OCI-LY3 (cell line): ENCODE measurements at regions not wholly inside any gene's neighbourhood (a gene's known extent, or its start where the extent isn't known, plus 50 kb on each side); places are given as distances from the start of the nearest gene placed in this dataset.

Experiments used
- H2AFZ ChIP-seq: fragments of 200-600, 300-600 bp; shearing (Covaris generic); 2 replicates; pipeline ENCODE4 v1.6.0; 2014; ENCODE audit warnings: antibody characterized with exemption, low read depth, low read length
- H3K27ac ChIP-seq: fragments of 200-600, 300-600 bp; sonication (generic); 2 replicates; pipeline ENCODE4 v1.5.1; 2014; ENCODE audit warnings: mild to moderate bottlenecking, low read length, moderate library complexity, mixed read lengths
- H3K27me3 ChIP-seq: fragments of 200-600, 300-600 bp; sonication (generic); 2 replicates; pipeline ENCODE4 v1.6.1; 2014; ENCODE audit warnings: low read depth, low read length, mixed read lengths
- H3K36me3 ChIP-seq: fragments of 200-600, 300-600 bp; sonication (generic); replicated peaks from 2 replicates; pipeline ENCODE3; 2014; ENCODE audit warnings: low read depth, low read length, mixed read lengths
- H3K4me1 ChIP-seq: fragments of 300-600, 200-600 bp; sonication (generic); 2 replicates; pipeline ENCODE4 v1.6.1; 2014; ENCODE audit warnings: low read length, mixed read lengths
- H3K4me2 ChIP-seq: fragments of 200-600, 300-600 bp; sonication (generic); 2 replicates; pipeline ENCODE4 v1.6.1; 2014; ENCODE audit warnings: low read length, mixed read lengths
- H3K4me3 ChIP-seq: fragments of 300-600, 200-600 bp; sonication (generic); 2 replicates; pipeline ENCODE4 v1.5.1; 2014; ENCODE audit warnings: antibody characterized with exemption, mild to moderate bottlenecking, low read length, moderate library complexity
- H3K79me2 ChIP-seq: fragments of 300-600, 200-600 bp; shearing (Covaris generic); 2 replicates; pipeline ENCODE4 v1.6.1; 2014; ENCODE audit warnings: mild to moderate bottlenecking, low read length, mixed read lengths
- H3K9ac ChIP-seq: fragments of 300-600, 200-600 bp; shearing (Covaris generic); 2 replicates; pipeline ENCODE4 v1.6.0; 2014; ENCODE audit warnings: mild to moderate bottlenecking, low read length, moderate library complexity
- H3K9me3 ChIP-seq: fragments of 200-600, 300-600 bp; shearing (Covaris generic); 2 replicates; pipeline ENCODE4 v1.6.1; 2014; ENCODE audit warnings: low read length, mixed read lengths; ENCODE audit not compliant: insufficient read depth
- H4K20me1 ChIP-seq: fragments of 200-600, 300-600 bp; sonication (generic); 2 replicates; pipeline ENCODE4 v1.6.1; 2016; ENCODE audit warnings: low read length, mixed read lengths; ENCODE audit not compliant: insufficient read depth
- EZH2phosphoT487 ChIP-seq: fragments of 200-600 bp; shearing (Covaris generic); IDR thresholded peaks from 2 replicates; pipeline ENCODE4 v1.6.1; 2018; ENCODE audit warnings: antibody characterized with exemption, mixed run types, low read depth
- TF ChIP-seq, protein P1 (sequence below): fragments of 200-600, 300-600 bp; sonication (generic); IDR thresholded peaks from 2 replicates; pipeline ENCODE4 v1.5.1; 2014; ENCODE audit warnings: antibody characterized with exemption, low read length, low read depth

GRCh38 chr3:148612278-148612677, 85.4 kb upstream of the AGTR1 start:
- Histone ChIP-seq H2AFZ (no peak overlapping the region), H3K27me3 (no peaks in the 10 kb centered on the region), H3K36me3 (no peaks in the 10 kb centered on the region), H3K27ac (no peak overlapping the region), H3K9ac (no peak overlapping the region), H3K79me2 (no peaks in the 10 kb centered on the region), H4K20me1 (no peaks in the 10 kb centered on the region), H3K4me2 (no peak overlapping the region), H3K9me3 (no peaks in the 10 kb centered on the region), H3K4me1 (no peaks in the 10 kb centered on the region), H3K4me3 (no peak overlapping the region)
- no peak for TF ChIP-seq EZH2phosphoT487
- TF ChIP-seq, protein P1, sequence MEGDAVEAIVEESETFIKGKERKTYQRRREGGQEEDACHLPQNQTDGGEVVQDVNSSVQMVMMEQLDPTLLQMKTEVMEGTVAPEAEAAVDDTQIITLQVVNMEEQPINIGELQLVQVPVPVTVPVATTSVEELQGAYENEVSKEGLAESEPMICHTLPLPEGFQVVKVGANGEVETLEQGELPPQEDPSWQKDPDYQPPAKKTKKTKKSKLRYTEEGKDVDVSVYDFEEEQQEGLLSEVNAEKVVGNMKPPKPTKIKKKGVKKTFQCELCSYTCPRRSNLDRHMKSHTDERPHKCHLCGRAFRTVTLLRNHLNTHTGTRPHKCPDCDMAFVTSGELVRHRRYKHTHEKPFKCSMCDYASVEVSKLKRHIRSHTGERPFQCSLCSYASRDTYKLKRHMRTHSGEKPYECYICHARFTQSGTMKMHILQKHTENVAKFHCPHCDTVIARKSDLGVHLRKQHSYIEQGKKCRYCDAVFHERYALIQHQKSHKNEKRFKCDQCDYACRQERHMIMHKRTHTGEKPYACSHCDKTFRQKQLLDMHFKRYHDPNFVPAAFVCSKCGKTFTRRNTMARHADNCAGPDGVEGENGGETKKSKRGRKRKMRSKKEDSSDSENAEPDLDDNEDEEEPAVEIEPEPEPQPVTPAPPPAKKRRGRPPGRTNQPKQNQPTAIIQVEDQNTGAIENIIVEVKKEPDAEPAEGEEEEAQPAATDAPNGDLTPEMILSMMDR, result no peak

- H3K27me3 ChIP-seq, result no peaks in the 10 kb centered on the region
- H4K20me1 ChIP-seq, result no peaks in the 10 kb centered on the region
- H3K4me1 ChIP-seq, result no peaks in the 10 kb centered on the region
- no peak overlapping the region for H3K4me3 ChIP-seq
- H3K9me3 ChIP-seq, result no peaks in the 10 kb centered on the region
- no peak overlapping the region for H2AFZ ChIP-seq
- no peaks in the 10 kb centered on the region for H3K79me2 ChIP-seq
- H3K9ac ChIP-seq, result no peak overlapping the region
- no peak overlapping the region for H3K27ac ChIP-seq
- no peak for TF ChIP-seq EZH2phosphoT487
- TF ChIP-seq, protein P1, result no peak
- H3K36me3 ChIP-seq, result no peaks in the 10 kb centered on the region
- no peak overlapping the region for H3K4me2 ChIP-seq
Measured at GRCh38 chr3:148615382-148615781, 82.3 kb upstream of the AGTR1 start.

DNA sequence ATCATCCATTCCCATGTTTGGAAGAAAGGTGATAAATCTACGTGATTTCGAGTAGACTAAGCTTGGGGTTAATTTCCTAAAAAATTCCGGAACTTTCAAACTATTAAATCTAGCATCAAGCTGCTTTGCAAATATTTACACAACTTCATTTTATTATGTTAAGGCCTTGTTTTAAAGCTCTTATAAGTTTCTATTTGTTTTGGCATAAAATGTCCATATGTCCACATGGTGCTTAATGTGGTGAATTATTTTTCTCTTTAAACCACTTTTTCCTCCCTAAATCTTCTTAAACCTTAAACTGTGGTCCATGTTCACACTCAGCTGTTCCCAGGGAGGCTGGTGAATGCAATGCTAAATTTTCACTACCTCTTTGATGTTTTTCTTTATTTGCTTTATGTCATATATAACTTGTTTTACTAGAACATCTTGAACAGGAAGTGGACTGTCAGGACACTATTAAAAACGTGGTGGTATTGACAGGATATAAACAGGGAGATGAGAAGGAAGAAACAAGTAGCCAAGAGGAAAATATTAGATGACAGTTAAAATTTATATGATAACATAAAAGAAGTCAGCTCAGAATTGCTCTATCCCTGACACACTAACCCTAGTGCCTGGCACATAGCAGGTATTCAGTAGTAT, 72.5 kb upstream of the AGTR1 start:
- Histone ChIP-seq H3K9ac (no peak overlapping the region), H3K9me3 (no peaks in the 10 kb centered on the region), H3K36me3 (no peaks in the 10 kb centered on the region), H2AFZ (no peak overlapping the region), H3K4me2 (no peak overlapping the region), H3K79me2 (no peaks in the 10 kb centered on the region), H4K20me1 (no peaks in the 10 kb centered on the region), H3K4me1 (no peaks in the 10 kb centered on the region), H3K27ac (no peak overlapping the region), H3K27me3 (no peaks in the 10 kb centered on the region), H3K4me3 (no peak overlapping the region)
- TF ChIP-seq, protein P1, result no peak
- no peak for TF ChIP-seq EZH2phosphoT487

DNA sequence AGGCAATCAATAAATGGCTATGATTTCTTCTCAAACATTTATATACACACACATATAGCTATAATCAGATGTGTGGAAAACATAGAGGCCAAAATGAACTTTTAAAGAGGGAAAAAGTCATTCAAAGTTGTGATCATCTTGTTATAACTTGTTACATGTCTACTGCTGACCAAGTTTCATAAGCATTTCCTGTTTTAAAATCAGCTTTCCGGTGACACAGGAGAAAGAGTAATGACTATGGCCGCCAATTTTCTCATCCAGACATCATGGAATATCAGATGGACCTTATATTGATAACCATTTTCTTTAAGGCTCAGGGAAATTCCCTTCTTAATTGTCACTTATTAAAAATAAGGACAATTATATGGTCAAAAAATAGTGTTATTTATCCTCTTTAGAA, 71.7 kb upstream of the AGTR1 start:
- Histone ChIP-seq H4K20me1 (no peaks in the 10 kb centered on the region), H3K36me3 (no peaks in the 10 kb centered on the region), H3K9ac (no peak overlapping the region), H3K79me2 (no peaks in the 10 kb centered on the region), H3K4me1 (no peaks in the 10 kb centered on the region), H3K27ac (no peak overlapping the region), H3K27me3 (no peaks in the 10 kb centered on the region), H2AFZ (no peak overlapping the region), H3K4me3 (no peak overlapping the region), H3K4me2 (no peak overlapping the region), H3K9me3 (no peaks in the 10 kb centered on the region)
- TF ChIP-seq, protein P1, result no peak
- no peak for TF ChIP-seq EZH2phosphoT487
